Stomach (tissue), 8 donors: ENCODE measurements at regions not wholly inside any gene's neighbourhood (a gene's known extent, or its start where the extent isn't known, plus 50 kb on each side); places are given as distances from the start of the nearest gene placed in this dataset.
A peak's percentile ranks its signal among the peaks of the same experiment; 100 is the strongest.

Source experiments
- DNase-seq, 2 donors: peaks; one replicate each; pipeline versions ENCODE4 v3.0.0 to v3.0.0-alpha.2; 2013 to 2019
- H3K27ac ChIP-seq, 5 donors: fragments of 200-600 bp in 4 of 5; sonication (generic) in 4 of 5; one replicate each; pipeline ENCODE4 v1.5.1; 2013 to 2019; ENCODE audit warnings: mild to moderate bottlenecking in 1 of 5, moderate library complexity in 1 of 5
- H3K27me3 ChIP-seq, 3 donors: fragments of 200-600 bp; sonication (generic); one replicate each; pipeline ENCODE4 v1.5.1; 2017 to 2019; ENCODE audit warnings: mixed run types in 1 of 3
- H3K36me3 ChIP-seq, 4 donors: fragments of 200-600 bp; sonication (generic); 1 replicate in 3 of 4; 2 replicates in 1 of 4; pipeline ENCODE4 v1.5.1; 2016 to 2019
- H3K4me1 ChIP-seq, 4 donors: fragments of 200-600 bp; sonication (generic); one replicate each; pipeline ENCODE4 v1.5.1; 2016 to 2019
- H3K4me3 ChIP-seq, 4 donors: fragments of 200-600 bp; sonication (generic) in 3 of 4; one replicate each; pipeline ENCODE4 v1.5.1; 2016 to 2019; ENCODE audit warnings: mild to moderate bottlenecking in 1 of 4
- H3K9me3 ChIP-seq, 4 donors: fragments of 200-600 bp; sonication (generic); one replicate each; pipeline ENCODE4 v1.5.1; 2016 to 2019
- EP300 ChIP-seq: sonication (generic); formaldehyde crosslinking; IDR thresholded peaks from one replicate; pipeline ENCODE4 v1.6.1; 2017; ENCODE audit warnings: antibody characterized with exemption
- POLR2A ChIP-seq, 4 donors: fragments of 450-650 bp; IDR thresholded peaks; one replicate each; pipeline ENCODE4 v1.6.1; 2016; ENCODE audit warnings: antibody characterized with exemption in 4 of 4, control low read depth in 2 of 4, mild to moderate bottlenecking in 1 of 4, moderate library complexity in 1 of 4
- POLR2AphosphoS5 ChIP-seq, 3 donors: sonication (generic); formaldehyde crosslinking; IDR thresholded peaks; one replicate each; pipeline ENCODE4 v1.6.1; 2016; ENCODE audit warnings: antibody characterized with exemption in 3 of 3
- WGBS, 5 donors: extraction: QIAGEN DNeasy Blood & Tissue Kit in 3 of 5; methylation state at CpG; one replicate each; pipeline versions ENCODE4 v1.1.5 to v1.1.7; 2013 to 2018; 5-methylcytosine and 5-hydroxymethylcytosine counted together
- intact Hi-C: fragments of 100-400 bp; cut with DNase I; formaldehyde crosslinking; loops from one replicate; pipeline ENCODE4 v1.15.1; 2023; ENCODE audit warnings: low total_unique reads
- TF ChIP-seq, protein P1 (sequence below), 7 experiments: fragments of 450-650 bp in 4 of 7; fragments of 200-600 bp in 3 of 7; sonication (generic) in 3 of 7; IDR thresholded peaks; one replicate each; pipeline ENCODE4 v1.5.1; 2016 to 2019; ENCODE audit warnings: antibody characterized with exemption in 7 of 7, control low read depth in 2 of 7, mild to moderate bottlenecking in 1 of 7
- donor health status: healthy with polysubstance abuse.
- donor health status: Bipolar disorder and iron deficiency.
- donor health status: healthy.

DNA sequence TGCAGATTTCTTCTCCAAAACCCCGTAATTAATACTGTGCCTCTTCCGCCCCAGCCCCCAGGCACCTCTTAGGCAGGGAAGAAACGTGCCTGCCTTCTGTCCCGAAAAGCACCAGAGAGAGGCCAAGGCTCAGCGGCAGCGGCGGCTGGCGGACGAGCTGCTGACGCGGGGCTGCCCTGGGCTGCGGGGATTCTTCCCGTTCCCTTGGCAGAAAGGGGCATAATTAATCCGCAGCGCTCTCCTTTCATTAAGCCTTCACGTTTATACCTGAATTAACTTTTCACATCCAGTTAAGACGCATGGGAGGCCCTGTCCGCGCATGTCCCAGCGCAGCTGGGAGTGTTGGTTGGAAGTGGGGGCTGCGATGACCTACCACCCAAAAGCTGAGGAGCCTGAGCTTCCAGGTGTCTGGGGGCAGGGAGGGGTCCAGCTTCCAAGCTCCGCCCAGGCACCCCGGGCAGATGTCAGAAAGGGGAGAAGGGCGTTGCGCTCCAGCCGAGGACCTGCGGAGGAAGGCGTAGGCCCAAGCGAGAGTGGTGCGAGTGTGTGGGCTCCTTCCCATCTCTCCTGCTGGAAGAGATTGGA, 167.4 kb upstream of the LRFN2 start:
- DNase-seq = peak in 1 of 2 donors; percentile 35
- peaks cover 0 to 12% (median 2%) of the 10 kb centered on the region in 4 donors for H3K4me1 ChIP-seq
- peak overlapping the region in 1 of 4 donors; percentile 2 for H3K4me3 ChIP-seq
- TF ChIP-seq, protein P1, sequence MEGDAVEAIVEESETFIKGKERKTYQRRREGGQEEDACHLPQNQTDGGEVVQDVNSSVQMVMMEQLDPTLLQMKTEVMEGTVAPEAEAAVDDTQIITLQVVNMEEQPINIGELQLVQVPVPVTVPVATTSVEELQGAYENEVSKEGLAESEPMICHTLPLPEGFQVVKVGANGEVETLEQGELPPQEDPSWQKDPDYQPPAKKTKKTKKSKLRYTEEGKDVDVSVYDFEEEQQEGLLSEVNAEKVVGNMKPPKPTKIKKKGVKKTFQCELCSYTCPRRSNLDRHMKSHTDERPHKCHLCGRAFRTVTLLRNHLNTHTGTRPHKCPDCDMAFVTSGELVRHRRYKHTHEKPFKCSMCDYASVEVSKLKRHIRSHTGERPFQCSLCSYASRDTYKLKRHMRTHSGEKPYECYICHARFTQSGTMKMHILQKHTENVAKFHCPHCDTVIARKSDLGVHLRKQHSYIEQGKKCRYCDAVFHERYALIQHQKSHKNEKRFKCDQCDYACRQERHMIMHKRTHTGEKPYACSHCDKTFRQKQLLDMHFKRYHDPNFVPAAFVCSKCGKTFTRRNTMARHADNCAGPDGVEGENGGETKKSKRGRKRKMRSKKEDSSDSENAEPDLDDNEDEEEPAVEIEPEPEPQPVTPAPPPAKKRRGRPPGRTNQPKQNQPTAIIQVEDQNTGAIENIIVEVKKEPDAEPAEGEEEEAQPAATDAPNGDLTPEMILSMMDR (IDR thresholded peaks at IDR 0.05) = no peak
- TF ChIP-seq POLR2AphosphoS5 (IDR thresholded peaks at IDR 0.05) (no peak), EP300 (no peak), POLR2A (IDR thresholded peaks at IDR 0.05) (no peak)
- H3K9me3 ChIP-seq = no peaks in the 10 kb centered on the region
- intact Hi-C loops = no loop called here
- 42 to 59% (median 53%) methylated on average over 28 to 30 of the region's 30 CpGs for WGBS, 5 donors
- peaks cover 0 to 41% (median 17%) of the 10 kb centered on the region in 3 donors for H3K27me3 ChIP-seq
- H3K36me3 ChIP-seq = no peaks in the 10 kb centered on the region
- peak overlapping the region in 2 of 5 donors; percentile 28 to 63 for H3K27ac ChIP-seq

DNA sequence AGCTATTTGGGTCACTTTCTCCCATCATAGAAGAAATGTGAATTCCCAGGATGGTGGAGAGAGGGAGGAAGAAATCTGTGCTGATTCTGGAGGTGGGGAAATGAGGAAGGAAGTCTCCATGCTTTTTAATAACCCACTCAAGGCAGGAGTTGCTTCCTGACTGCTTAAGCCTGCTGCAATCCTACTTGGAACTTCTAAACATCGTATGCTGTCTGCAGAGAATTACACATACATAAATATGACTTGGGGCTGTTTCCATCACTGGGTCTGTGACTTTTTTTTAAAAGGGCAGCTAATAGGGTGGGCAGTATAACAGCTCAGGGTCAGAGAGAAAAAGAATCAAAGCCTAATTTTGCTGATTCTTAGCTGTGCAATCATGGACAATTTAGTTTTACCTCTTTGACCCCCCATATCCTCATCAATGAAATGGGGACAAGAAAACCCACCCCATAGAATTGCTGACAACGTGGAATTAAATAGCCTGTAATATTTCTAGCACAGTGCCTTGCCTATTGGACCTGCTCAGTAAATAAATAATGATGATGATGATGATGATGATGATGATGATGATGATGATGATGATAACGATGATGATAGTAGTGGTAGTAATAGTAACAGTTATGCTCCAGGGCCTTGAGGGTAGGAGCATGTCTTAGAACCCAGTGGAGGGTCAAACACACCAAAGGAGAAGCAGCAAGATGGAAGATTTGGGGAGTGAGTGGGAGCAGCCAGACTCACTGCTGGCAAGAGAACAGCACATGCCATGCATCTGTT, 166.7 kb upstream of the LRFN2 start:
- no peak for TF ChIP-seq EP300
- no peak for TF ChIP-seq POLR2A (IDR thresholded peaks at IDR 0.05)
- no peak for TF ChIP-seq POLR2AphosphoS5 (IDR thresholded peaks at IDR 0.05)
- TF ChIP-seq, protein P1 (IDR thresholded peaks at IDR 0.05) = no peak
- WGBS, 5 donors = 60 to 82% (median 74%) methylated on average over 3 of the region's 3 CpGs
- intact Hi-C loops = no loop called here

DNA sequence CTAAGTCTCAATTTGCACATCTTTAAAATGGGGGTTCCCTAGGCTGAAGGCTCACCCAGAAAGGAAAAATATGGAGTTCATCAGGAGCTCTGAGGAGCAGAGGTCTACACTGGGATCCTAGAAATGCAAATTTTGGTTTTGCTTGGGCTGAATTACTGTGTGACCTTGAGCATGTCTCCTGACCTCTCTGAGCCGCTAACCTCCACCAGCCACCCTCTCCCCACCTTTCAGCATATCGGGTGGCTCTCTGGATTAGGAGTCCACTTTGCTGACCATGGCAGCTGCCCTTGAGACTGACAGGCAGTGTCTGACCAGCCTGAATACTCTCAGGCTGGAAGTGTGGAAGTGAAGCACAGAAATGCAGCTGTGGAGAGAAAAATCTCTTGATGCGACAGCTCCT, 165.9 kb upstream of the LRFN2 start:
- H3K27me3 ChIP-seq = peaks cover 0 to 35% (median 17%) of the 10 kb centered on the region in 3 donors
- 71 to 93% (median 91%) methylated on average over 3 of the region's 3 CpGs for WGBS, 5 donors
- intact Hi-C loops = no loop called here

More for the DNA sequence above, 166.7 kb upstream of the LRFN2 start:
- Histone ChIP-seq H3K27ac (no peak overlapping the region), H3K4me1 (peaks cover 0 to 12% (median 2%) of the 10 kb centered on the region in 4 donors), H3K27me3 (peaks cover 0 to 41% (median 17%) of the 10 kb centered on the region in 3 donors), H3K36me3 (no peaks in the 10 kb centered on the region), H3K9me3 (no peaks in the 10 kb centered on the region), H3K4me3 (no peak overlapping the region)
- no peak for DNase-seq

DNA sequence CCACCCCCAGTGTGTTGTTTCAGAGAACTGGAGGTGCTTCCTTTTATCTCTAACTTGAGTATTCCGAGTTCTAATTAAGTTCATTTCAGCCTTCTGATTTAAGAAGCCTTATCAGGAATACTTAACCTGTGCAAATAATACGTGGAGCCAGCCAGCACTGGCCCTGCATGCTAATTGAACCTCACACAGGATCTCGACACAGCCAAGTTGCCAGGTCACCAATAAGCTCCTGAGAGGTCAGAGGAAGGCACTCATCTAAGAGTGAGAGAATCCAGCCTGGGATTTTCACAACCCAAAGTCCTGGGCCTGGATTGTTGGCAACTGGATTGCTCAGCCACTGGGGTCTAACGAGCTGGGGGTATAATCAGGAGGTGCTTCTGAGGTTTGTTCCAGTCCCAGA, 157.7 kb upstream of the LRFN2 start:
- H3K4me1 ChIP-seq = peaks cover 0 to 11% (median 3%) of the 10 kb centered on the region in 4 donors
- H3K36me3 ChIP-seq = no peaks in the 10 kb centered on the region
- intact Hi-C loops = no loop called here
- TF ChIP-seq, protein P1 (IDR thresholded peaks at IDR 0.05) = no peak
- TF ChIP-seq POLR2A (IDR thresholded peaks at IDR 0.05) (no peak), POLR2AphosphoS5 (IDR thresholded peaks at IDR 0.05) (no peak), EP300 (no peak)
- WGBS, 5 donors = 26 to 37% (median 36%) methylated on average over 4 of the region's 4 CpGs
- H3K4me3 ChIP-seq = no peak overlapping the region
- H3K27me3 ChIP-seq = no peaks in the 10 kb centered on the region
- peak; percentile 35 to 64 for DNase-seq
- peak overlapping the region in 1 of 5 donors; percentile 49 for H3K27ac ChIP-seq
- no peaks in the 10 kb centered on the region for H3K9me3 ChIP-seq

More for the DNA sequence above, 165.9 kb upstream of the LRFN2 start:
- Histone ChIP-seq H3K4me1 (peaks cover 0 to 12% (median 2%) of the 10 kb centered on the region in 4 donors), H3K9me3 (no peaks in the 10 kb centered on the region), H3K36me3 (no peaks in the 10 kb centered on the region), H3K4me3 (no peak overlapping the region), H3K27ac (no peak overlapping the region)
- TF ChIP-seq, protein P1 (IDR thresholded peaks at IDR 0.05) = no peak
- TF ChIP-seq POLR2A (IDR thresholded peaks at IDR 0.05) = no peak
- TF ChIP-seq EP300 = no peak
- no peak for TF ChIP-seq POLR2AphosphoS5 (IDR thresholded peaks at IDR 0.05)
- DNase-seq = no peak
